Erythroblast (primary cell): ENCODE measurements at regions not wholly inside any gene's neighbourhood (a gene's known extent, or its start where the extent isn't known, plus 50 kb on each side); places are given as distances from the start of the nearest gene placed in this dataset.

Experiments
- DNase-seq, 2 experiments: peaks; one replicate each; lab custom pipeline; 2025; lab: John Stamatoyannopoulos, UW
- GATA1 ChIP-seq: IDR thresholded peaks from 2 replicates; pipeline ENCODE4 v1.6.1; 2011; ENCODE audit warnings: low read depth, mild to moderate bottlenecking, control low read depth, low read length, moderate library complexity
- POLR2A ChIP-seq: IDR thresholded peaks from 2 replicates; pipeline ENCODE4 v1.6.1; 2011; ENCODE audit warnings: mild to moderate bottlenecking, low read length

- no peak for TF ChIP-seq POLR2A
- no peak for TF ChIP-seq GATA1
- no peak for DNase-seq
Observed at GRCh38 chr10:121288864-121289661, 309.2 kb downstream of the FGFR2 start.

GRCh38 chr10:121289800-121290199 lies 308.4 kb downstream of the FGFR2 start:
- TF ChIP-seq POLR2A (no peak), GATA1 (no peak)
- DNase-seq: no peak

- TF ChIP-seq GATA1 (no peak), POLR2A (no peak)
- DNase-seq: no peak
Observed at GRCh38 chr10:121290674-121291073, 307.6 kb downstream of the FGFR2 start.

GRCh38 chr10:121291376-121291775 lies 306.9 kb downstream of the FGFR2 start:
- no peak for DNase-seq
- TF ChIP-seq GATA1 (no peak), POLR2A (no peak)

GRCh38 chr10:121291823-121292222 lies 306.4 kb downstream of the FGFR2 start:
- TF ChIP-seq POLR2A (no peak), GATA1 (no peak)
- DNase-seq: no peak

GRCh38 chr10:121292321-121292720 lies 305.9 kb downstream of the FGFR2 start:
- no peak for DNase-seq
- TF ChIP-seq POLR2A: no peak
- no peak for TF ChIP-seq GATA1

GRCh38 chr10:121293110-121293509 lies 305.1 kb downstream of the FGFR2 start:
- DNase-seq: no peak
- TF ChIP-seq GATA1 (no peak), POLR2A (no peak)

GRCh38 chr10:121294630-121295029 lies 303.6 kb downstream of the FGFR2 start:
- DNase-seq: no peak
- TF ChIP-seq POLR2A: no peak
- TF ChIP-seq GATA1: no peak

- TF ChIP-seq POLR2A (no peak), GATA1 (no peak)
Observed at GRCh38 chr10:121296378-121296777, 301.9 kb downstream of the FGFR2 start.

GRCh38 chr10:121296881-121297585 lies 301.2 kb downstream of the FGFR2 start:
- no peak for TF ChIP-seq POLR2A
- no peak for TF ChIP-seq GATA1
- DNase-seq: no peak

More at GRCh38 chr10:121296378-121296777, 301.9 kb downstream of the FGFR2 start:
- DNase-seq: no peak

GRCh38 chr10:121300723-121301122 lies 297.5 kb downstream of the FGFR2 start:
- TF ChIP-seq POLR2A (no peak), GATA1 (no peak)

GRCh38 chr10:121302541-121303180 lies 295.6 kb downstream of the FGFR2 start:
- DNase-seq: no peak

More at GRCh38 chr10:121300723-121301122, 297.5 kb downstream of the FGFR2 start:
- no peak for DNase-seq

GRCh38 chr10:121303287-121303890 lies 294.9 kb downstream of the FGFR2 start:
- no peak for DNase-seq
- TF ChIP-seq POLR2A (no peak), GATA1 (no peak)

More at GRCh38 chr10:121302541-121303180, 295.6 kb downstream of the FGFR2 start:
- TF ChIP-seq POLR2A (no peak), GATA1 (no peak)

- no peak for DNase-seq
- TF ChIP-seq POLR2A (no peak), GATA1 (no peak)
Observed at GRCh38 chr10:121305066-121305465, 293.2 kb downstream of the FGFR2 start.
